Transverse colon (tissue), 4 donors: ENCODE measurements at regions not wholly inside any gene's neighbourhood (a gene's known extent, or its start where the extent isn't known, plus 50 kb on each side); places are given as distances from the start of the nearest gene placed in this dataset.

Source experiments
- DNase-seq: peaks from one replicate; pipeline ENCODE4 v3.0.0-alpha.2; 2019
- H3K27ac ChIP-seq, 4 donors: fragments of 200-600 bp; sonication (generic); 2 replicates each; pipeline ENCODE4 v1.5.1; 2016 to 2018; ENCODE audit warnings: inconsistent platforms in 4 of 4
- H3K27me3 ChIP-seq: fragments of 200-600 bp; sonication (generic); 2 replicates; pipeline ENCODE4 v1.5.1; 2017; ENCODE audit warnings: inconsistent platforms
- H3K36me3 ChIP-seq, 4 donors: fragments of 200-600 bp; sonication (generic); 2 replicates each; pipeline ENCODE4 v1.5.1; 2017 to 2019; ENCODE audit warnings: inconsistent platforms in 4 of 4
- H3K4me1 ChIP-seq, 4 donors: fragments of 200-600 bp; sonication (generic); 2 replicates each; pipeline ENCODE4 v1.5.1; 2017 to 2020; ENCODE audit warnings: inconsistent platforms in 4 of 4
- H3K4me3 ChIP-seq, 4 donors: fragments of 200-600 bp; sonication (generic); 1 replicate in 1 of 4; 2 replicates in 3 of 4; pipeline versions ENCODE4 v1.5.1 to v1.6.1; 2017 to 2019; ENCODE audit warnings: inconsistent platforms in 4 of 4
- H3K9me3 ChIP-seq, 2 donors: fragments of 200-600 bp; sonication (generic); 2 replicates each; pipeline ENCODE4 v1.5.1; 2017 to 2019; ENCODE audit warnings: inconsistent platforms in 2 of 2
- CTCF ChIP-seq, 5 experiments: fragments of 200-600 bp in 3 of 5; fragments of 450-650 bp in 2 of 5; sonication (generic) in 3 of 5; IDR thresholded peaks; 1 replicate in 2 of 5; 2 replicates in 3 of 5; pipeline ENCODE4 v1.5.1; 2016 to 2017; ENCODE audit warnings: antibody characterized with exemption in 5 of 5, inconsistent platforms in 3 of 5, mild to moderate bottlenecking in 2 of 5, moderate library complexity in 1 of 5
- EP300 ChIP-seq: sonication (generic); formaldehyde crosslinking; IDR thresholded peaks from one replicate; pipeline ENCODE4 v1.6.1; 2017; ENCODE audit warnings: antibody characterized with exemption, low read depth
- POLR2A ChIP-seq: fragments of 450-650 bp; IDR thresholded peaks from one replicate; pipeline ENCODE4 v1.6.1; 2016; ENCODE audit warnings: antibody characterized with exemption, mild to moderate bottlenecking, moderate library complexity
- POLR2AphosphoS5 ChIP-seq, 3 donors: sonication (generic); formaldehyde crosslinking; IDR thresholded peaks; one replicate each; pipeline ENCODE4 v1.6.1; 2016; ENCODE audit warnings: antibody characterized with exemption in 3 of 3
- WGBS, 2 donors: methylation state at CpG; one replicate each; pipeline ENCODE4 v1.1.5; 2018; ENCODE audit warnings: low coverage in 1 of 2; 5-methylcytosine and 5-hydroxymethylcytosine counted together
- in situ Hi-C, 4 donors: fragments of 200-750 bp; cut with MboI; loops; one replicate each; pipeline versions ENCODE4 v1.15.0 to v1.15.1; 2017; ENCODE audit warnings: low sequenced_read_pairs in 3 of 4, low pct_ligation_motif_present in 1 of 4, low pct_unique_long_range_greater_than_20kb in 1 of 4
- intact Hi-C: fragments of 100-400 bp; cut with DNase I; formaldehyde crosslinking; loops from one replicate; pipeline ENCODE4 v1.15.1; 2023; ENCODE audit warnings: low total_unique reads

DNA sequence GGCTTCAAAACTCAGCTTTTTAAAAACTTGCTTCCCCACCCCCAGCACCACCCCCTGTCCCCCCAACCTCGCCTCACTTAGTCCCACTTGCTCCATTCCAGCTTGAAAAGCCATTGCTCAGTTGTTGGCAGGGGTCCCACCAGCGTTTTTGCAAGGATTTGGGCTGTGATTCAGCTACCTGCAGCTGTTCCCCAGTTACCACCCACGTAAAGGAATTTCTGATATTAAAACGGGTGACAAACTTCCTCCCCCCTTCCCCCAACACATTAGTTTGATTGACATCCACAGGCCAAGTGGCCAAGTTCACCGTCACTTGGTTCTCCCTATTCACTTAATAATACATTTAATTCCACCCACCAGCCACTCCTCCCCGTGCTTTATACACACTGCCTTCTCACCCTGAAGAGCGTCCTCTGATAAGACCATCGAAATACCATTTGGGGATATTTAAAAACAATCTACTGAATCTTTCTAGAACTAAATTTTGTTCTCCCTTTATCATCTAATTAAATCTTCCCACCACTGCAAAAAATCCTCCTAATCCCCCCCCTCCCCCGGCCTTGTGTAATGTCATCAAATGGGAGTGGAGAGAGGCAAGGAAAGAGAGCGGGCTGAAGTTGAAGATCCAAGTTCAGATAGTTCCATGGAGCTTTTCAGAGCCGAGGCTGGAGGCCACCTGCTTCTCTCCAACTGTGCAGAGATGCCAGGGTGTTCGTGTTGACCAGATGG is 55.1 kb downstream of the SOX9 start:
- in situ Hi-C loops (no loop called here), intact Hi-C loops (no loop called here)
- H3K36me3 ChIP-seq = no peaks in the 10 kb centered on the region
- DNase-seq = no peak
- no peak for TF ChIP-seq POLR2AphosphoS5 (IDR thresholded peaks at IDR 0.05)
- TF ChIP-seq CTCF (IDR thresholded peaks at IDR 0.05) = no peak
- TF ChIP-seq POLR2A = no peak
- no peak for TF ChIP-seq EP300
- WGBS, 2 donors = 49 to 62% methylated on average over 7 to 12 of the region's 12 CpGs
- no peak overlapping the region for H3K4me3 ChIP-seq
- H3K4me1 ChIP-seq = peaks cover 0 to 27% (median 20%) of the 10 kb centered on the region in 4 donors
- H3K27me3 ChIP-seq = no peaks in the 10 kb centered on the region
- peak overlapping the region in 2 of 4 donors; percentile 65 to 69 for H3K27ac ChIP-seq
- H3K9me3 ChIP-seq = no peaks in the 10 kb centered on the region

DNA sequence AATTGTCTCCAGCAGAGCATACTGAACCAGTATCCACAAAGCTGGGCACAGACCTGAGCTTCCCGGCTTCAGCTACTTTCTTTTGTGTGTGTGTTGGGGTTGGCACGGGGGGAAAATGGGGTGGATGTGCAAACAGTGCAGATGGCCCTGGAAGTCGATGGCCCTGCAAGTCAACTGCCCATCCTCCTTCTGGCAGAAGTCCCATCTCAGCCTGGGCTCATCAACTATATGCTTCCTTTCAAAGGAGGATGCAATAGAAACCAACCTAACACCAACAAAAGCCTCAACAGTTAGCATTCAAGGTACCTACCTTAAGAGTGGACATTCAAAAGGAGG is 55.7 kb downstream of the SOX9 start:
- intact Hi-C loops = no loop called here
- Histone ChIP-seq H3K4me1 (peaks cover 0 to 27% (median 20%) of the 10 kb centered on the region in 4 donors), H3K27ac (peak overlapping the region; percentile 39 to 69 (median 63)), H3K27me3 (no peaks in the 10 kb centered on the region), H3K9me3 (no peaks in the 10 kb centered on the region), H3K36me3 (no peaks in the 10 kb centered on the region), H3K4me3 (no peak overlapping the region)
- in situ Hi-C loops = no loop called here
- TF ChIP-seq POLR2A (no peak), POLR2AphosphoS5 (IDR thresholded peaks at IDR 0.05) (no peak), EP300 (no peak), CTCF (IDR thresholded peaks at IDR 0.05) (no peak)
- DNase-seq = peak; percentile 38
- WGBS, 2 donors = 39% methylated on average over 3 of the region's 3 CpGs; no CpG with 5 or more reads in 1 of the 2 donors

- Histone ChIP-seq H3K4me3 (no peak overlapping the region), H3K9me3 (no peaks in the 10 kb centered on the region), H3K36me3 (no peaks in the 10 kb centered on the region), H3K27ac (peak overlapping the region; percentile 39 to 69 (median 63)), H3K4me1 (peaks cover 0 to 21% (median 20%) of the 10 kb centered on the region in 4 donors), H3K27me3 (no peaks in the 10 kb centered on the region)
- intact Hi-C loops = no loop called here
- TF ChIP-seq POLR2A (no peak), EP300 (no peak), POLR2AphosphoS5 (IDR thresholded peaks at IDR 0.05) (no peak), CTCF (IDR thresholded peaks at IDR 0.05) (no peak)
- DNase-seq = peak; percentile 38
- in situ Hi-C loops = no loop called here
- WGBS, 2 donors = 41 to 46% methylated on average over 3 to 8 of the region's 8 CpGs
These were observed 56.3 kb downstream of the SOX9 start for GRCh38 chr17:72176951-72177660.

GRCh38 chr17:72177738-72178137 is 56.9 kb downstream of the SOX9 start:
- Histone ChIP-seq H3K4me1 (peaks cover 0 to 21% (median 18%) of the 10 kb centered on the region in 4 donors), H3K4me3 (no peak overlapping the region), H3K36me3 (no peaks in the 10 kb centered on the region), H3K27me3 (no peaks in the 10 kb centered on the region), H3K27ac (peak overlapping the region in 3 of 4 donors; percentile 61 to 69 (median 65)), H3K9me3 (no peaks in the 10 kb centered on the region)
- WGBS, 2 donors = 30 to 66% methylated on average over 2 of the region's 2 CpGs
- in situ Hi-C loops = no loop called here
- intact Hi-C loops = no loop called here
- no peak for TF ChIP-seq CTCF (IDR thresholded peaks at IDR 0.05)
- TF ChIP-seq POLR2AphosphoS5 (IDR thresholded peaks at IDR 0.05) = no peak
- no peak for TF ChIP-seq POLR2A
- no peak for TF ChIP-seq EP300
- DNase-seq = no peak
